Stimulated activated effector memory CD8-positive, alpha-beta T cell treated with anti-CD3 and anti-CD28 coated beads, Interleukin-12 subunit alpha, Interleukin-12 subunit beta, amount 100 ng/mL, for 72 hours (primary cell): ENCODE measurements at regions not wholly inside any gene's neighbourhood (a gene's known extent, or its start where the extent isn't known, plus 50 kb on each side); places are given as distances from the start of the nearest gene placed in this dataset.

ENCODE experiments used
- ATAC-seq: fragments of 150-1000 bp; cut with Tn5 transposase; 2 replicates; pipeline ENCODE4 v1.10.0; 2021
- DNase-seq, 2 donors: peaks; one replicate each; pipeline ENCODE4 v3.0.0; 2021 to 2022; ENCODE audit warnings: low spot score in 2 of 2
- H3K27ac Mint-ChIP-seq: one replicate; pipeline ENCODE4 v1.8.0; 2022; ENCODE audit warnings: mild to moderate bottlenecking, mixed read lengths
- H3K36me3 Mint-ChIP-seq: one replicate; pipeline ENCODE4 v1.8.0; 2022; ENCODE audit warnings: mild to moderate bottlenecking, mixed read lengths
- H3K4me1 Mint-ChIP-seq: one replicate; pipeline ENCODE4 v1.8.0; 2022; ENCODE audit warnings: mixed read lengths
- H3K4me3 Mint-ChIP-seq: one replicate; pipeline ENCODE4 v1.8.0; 2022; ENCODE audit warnings: mild to moderate bottlenecking, mixed read lengths
- H3K9me3 Mint-ChIP-seq: one replicate; pipeline ENCODE4 v1.8.0; 2022; ENCODE audit warnings: mixed read lengths

- H3K4me3 Mint-ChIP-seq: no peak overlapping the region
- DNase-seq (no peak), ATAC-seq (no peak)
- H3K36me3 Mint-ChIP-seq: no peaks in the 10 kb centered on the region
- H3K4me1 Mint-ChIP-seq: peaks cover 9% of the 10 kb centered on the region
- H3K9me3 Mint-ChIP-seq: no peaks in the 10 kb centered on the region
- H3K27ac Mint-ChIP-seq: no peak overlapping the region
Measured at GRCh38 chr3:30510596-30510995, 95.8 kb upstream of the TGFBR2 start.

DNA sequence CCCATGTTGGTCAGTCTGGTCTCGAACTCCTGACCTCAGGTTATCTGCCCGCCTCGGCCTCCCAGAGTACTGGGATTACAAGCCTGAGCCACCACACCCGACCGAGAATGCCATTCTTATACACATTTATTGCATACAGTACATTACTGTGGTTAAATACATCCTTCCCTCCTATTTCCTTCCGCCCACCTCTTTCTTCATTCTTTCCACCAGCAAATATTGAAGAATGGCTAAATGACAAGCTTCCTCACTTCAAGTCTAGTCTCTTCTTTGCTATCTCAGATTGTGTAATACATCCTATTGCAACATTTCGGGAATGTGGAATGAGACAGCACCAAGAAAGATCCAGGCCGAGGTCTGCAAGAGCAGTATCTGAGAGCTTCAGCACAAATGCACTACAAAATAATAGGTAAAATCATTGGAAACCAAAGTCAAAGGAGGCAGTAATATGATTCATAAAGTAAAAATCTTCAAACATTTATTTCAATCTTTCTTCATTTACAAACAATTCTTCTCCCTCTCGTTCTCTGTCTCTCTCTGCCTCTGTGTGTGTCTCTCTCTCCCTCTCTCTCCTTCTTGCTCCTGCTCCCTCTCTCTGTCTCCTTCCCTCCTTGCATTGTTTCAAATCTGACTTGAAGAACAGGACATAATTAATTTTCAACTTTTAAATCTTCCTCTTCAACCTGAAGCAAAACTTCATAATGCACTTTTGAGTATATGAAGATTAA is 94.7 kb upstream of the TGFBR2 start:
- H3K4me1 Mint-ChIP-seq: peaks cover 9% of the 10 kb centered on the region
- no peaks in the 10 kb centered on the region for H3K36me3 Mint-ChIP-seq
- ATAC-seq (no peak), DNase-seq (no peak)
- no peak overlapping the region for H3K4me3 Mint-ChIP-seq
- H3K9me3 Mint-ChIP-seq: no peaks in the 10 kb centered on the region
- no peak overlapping the region for H3K27ac Mint-ChIP-seq

DNA sequence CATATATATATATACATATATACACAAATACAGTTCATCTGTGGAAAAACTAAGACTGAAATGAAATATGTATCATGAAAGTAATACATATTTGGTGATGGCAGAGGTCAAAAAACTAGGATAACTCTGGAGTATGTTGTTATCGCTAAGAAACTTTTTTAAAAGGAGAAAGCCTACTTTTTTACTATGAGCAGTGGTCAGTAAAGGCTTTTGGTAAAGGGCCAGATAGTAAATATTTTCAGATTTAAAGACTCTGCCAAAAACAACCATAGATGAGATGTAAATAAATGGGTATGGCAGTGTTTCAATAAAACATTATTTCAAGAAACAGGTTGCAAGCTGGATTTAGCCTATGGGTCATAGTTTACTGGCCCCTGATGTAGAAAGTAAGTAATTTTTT is 93.8 kb upstream of the TGFBR2 start:
- Mint-ChIP-seq H3K27ac (no peak overlapping the region), H3K4me3 (no peak overlapping the region), H3K4me1 (peaks cover 9% of the 10 kb centered on the region), H3K36me3 (no peaks in the 10 kb centered on the region), H3K9me3 (no peaks in the 10 kb centered on the region)
- ATAC-seq (no peak), DNase-seq (no peak)

DNA sequence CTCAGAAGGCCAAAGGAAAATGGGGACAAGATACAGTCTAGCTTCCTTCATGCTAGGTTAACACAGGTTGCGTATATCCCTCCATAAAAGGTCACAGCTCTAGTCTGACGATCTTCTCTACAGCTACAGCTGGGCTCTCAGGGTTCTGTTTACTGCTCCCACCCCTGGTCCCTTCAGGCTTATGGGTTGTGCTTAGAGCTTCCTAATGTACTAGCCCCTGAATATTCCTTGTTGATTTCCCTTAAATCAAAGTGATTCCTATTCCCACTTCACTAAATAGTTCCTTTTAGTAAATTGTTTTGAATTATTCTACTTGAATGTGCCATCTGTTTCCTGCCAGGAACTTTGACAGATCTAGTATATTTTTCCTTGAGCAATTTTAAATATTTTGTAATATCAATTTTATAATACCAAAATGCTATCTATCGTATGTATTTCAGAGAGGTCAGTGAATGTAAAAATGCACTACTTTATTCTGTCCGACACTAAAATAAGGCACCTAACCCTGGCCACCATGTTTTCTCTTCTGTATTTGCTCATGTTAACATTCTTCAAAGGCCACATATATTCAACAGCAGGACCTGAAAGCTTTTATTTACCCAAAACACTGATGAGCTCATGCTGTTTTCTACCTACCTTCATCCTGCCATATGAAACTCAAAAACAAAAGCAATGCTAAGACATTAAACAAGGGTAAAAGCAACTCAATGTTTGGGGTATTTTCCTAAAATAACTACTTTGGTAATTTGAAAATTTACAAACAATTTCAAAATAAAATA is 92.8 kb upstream of the TGFBR2 start:
- Mint-ChIP-seq H3K4me1 (peaks cover 9% of the 10 kb centered on the region), H3K36me3 (no peaks in the 10 kb centered on the region), H3K9me3 (no peaks in the 10 kb centered on the region), H3K27ac (no peak overlapping the region), H3K4me3 (no peak overlapping the region)
- DNase-seq: no peak
- ATAC-seq: no peak

DNA sequence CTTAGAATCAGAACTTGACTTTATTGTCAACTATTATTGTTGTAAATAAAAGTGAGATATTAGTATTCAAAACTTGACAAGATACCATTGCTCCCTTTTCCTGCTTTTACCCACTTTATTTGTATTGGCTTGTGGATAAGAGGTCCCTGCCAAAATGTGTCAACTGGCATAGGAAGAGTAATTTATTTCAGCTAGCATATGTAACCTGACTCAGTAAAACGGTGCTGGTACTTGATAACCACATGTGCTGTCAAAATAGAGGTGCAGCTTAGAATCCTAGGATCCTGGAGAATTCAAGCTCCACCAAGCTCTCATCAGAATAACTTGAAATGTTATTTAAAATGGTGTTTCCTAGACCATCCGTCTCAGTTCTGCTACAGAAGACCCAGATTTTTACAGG is 90.2 kb upstream of the TGFBR2 start:
- Mint-ChIP-seq H3K4me1 (peaks cover 9% of the 10 kb centered on the region), H3K27ac (no peak overlapping the region), H3K36me3 (no peaks in the 10 kb centered on the region), H3K9me3 (no peaks in the 10 kb centered on the region), H3K4me3 (no peak overlapping the region)
- ATAC-seq: no peak
- no peak for DNase-seq

- Mint-ChIP-seq H3K36me3 (no peaks in the 10 kb centered on the region), H3K4me1 (no peaks in the 10 kb centered on the region), H3K27ac (no peak overlapping the region), H3K4me3 (no peak overlapping the region), H3K9me3 (no peaks in the 10 kb centered on the region)
- DNase-seq (no peak), ATAC-seq (no peak)
Measured at GRCh38 chr3:30518181-30518864, 88.1 kb upstream of the TGFBR2 start.

GRCh38 chr3:30518872-30519271 is 87.5 kb upstream of the TGFBR2 start:
- no peak for DNase-seq
- H3K9me3 Mint-ChIP-seq: no peaks in the 10 kb centered on the region
- ATAC-seq: no peak
- no peaks in the 10 kb centered on the region for H3K4me1 Mint-ChIP-seq
- H3K4me3 Mint-ChIP-seq: no peak overlapping the region
- H3K36me3 Mint-ChIP-seq: no peaks in the 10 kb centered on the region
- no peak overlapping the region for H3K27ac Mint-ChIP-seq

DNA sequence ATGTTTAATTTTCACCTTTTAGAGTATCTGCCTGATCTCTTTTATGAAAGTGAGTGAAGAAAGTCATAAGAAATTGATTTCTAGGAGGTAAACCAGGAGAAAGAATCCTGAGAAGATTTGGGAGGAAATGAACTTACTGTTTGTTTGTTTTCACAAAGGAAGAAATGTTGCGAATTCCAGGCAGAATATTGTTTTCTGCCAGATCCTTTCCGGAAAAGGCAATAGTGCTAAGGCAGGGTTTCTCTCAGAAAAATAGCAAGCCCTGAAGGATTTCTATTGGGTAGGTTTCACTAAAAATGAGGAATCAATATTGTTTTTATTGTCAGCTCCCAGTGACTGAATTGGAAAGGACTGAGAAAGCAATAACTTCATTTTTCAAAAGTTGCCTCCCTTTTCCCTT is 85.7 kb upstream of the TGFBR2 start:
- H3K27ac Mint-ChIP-seq: no peak overlapping the region
- no peak for DNase-seq
- no peaks in the 10 kb centered on the region for H3K4me1 Mint-ChIP-seq
- ATAC-seq: no peak
- no peaks in the 10 kb centered on the region for H3K36me3 Mint-ChIP-seq
- H3K9me3 Mint-ChIP-seq: no peaks in the 10 kb centered on the region
- H3K4me3 Mint-ChIP-seq: no peak overlapping the region

DNA sequence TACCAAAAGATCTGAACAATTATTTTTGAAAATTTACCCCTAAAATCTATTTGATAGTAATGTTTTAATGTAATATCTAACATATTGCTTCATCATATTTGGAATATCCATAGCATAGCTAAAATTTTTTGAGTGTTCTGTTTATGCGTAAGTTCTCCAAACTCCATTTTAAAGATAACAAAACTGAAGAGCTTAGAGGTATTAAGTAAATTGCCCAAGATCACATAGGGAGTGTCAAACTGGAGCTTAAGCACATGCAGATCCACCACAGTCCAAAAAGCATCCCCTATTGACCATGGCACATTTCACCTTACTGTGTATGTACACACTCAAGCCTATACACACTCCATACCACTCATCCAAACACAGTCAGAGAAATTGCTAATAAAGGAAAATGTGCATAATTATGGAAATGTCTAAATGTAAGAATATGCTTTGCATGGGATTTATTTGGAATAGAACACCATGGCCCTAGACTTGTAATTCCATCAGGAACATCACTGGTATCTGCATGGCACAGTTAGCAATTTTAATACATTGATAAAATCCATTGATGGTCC is 85.2 kb upstream of the TGFBR2 start:
- Mint-ChIP-seq H3K36me3 (no peaks in the 10 kb centered on the region), H3K4me3 (no peak overlapping the region), H3K27ac (no peak overlapping the region), H3K9me3 (no peaks in the 10 kb centered on the region), H3K4me1 (no peaks in the 10 kb centered on the region)
- ATAC-seq (no peak), DNase-seq (no peak)

- Mint-ChIP-seq H3K9me3 (no peaks in the 10 kb centered on the region), H3K4me3 (no peak overlapping the region), H3K4me1 (no peaks in the 10 kb centered on the region), H3K27ac (no peak overlapping the region), H3K36me3 (no peaks in the 10 kb centered on the region)
- DNase-seq: no peak
- ATAC-seq: no peak
Measured at GRCh38 chr3:30522476-30522875, 83.9 kb upstream of the TGFBR2 start.

GRCh38 chr3:30523366-30523765 is 83.0 kb upstream of the TGFBR2 start:
- Mint-ChIP-seq H3K4me3 (no peak overlapping the region), H3K9me3 (no peaks in the 10 kb centered on the region), H3K4me1 (no peaks in the 10 kb centered on the region), H3K27ac (no peak overlapping the region), H3K36me3 (no peaks in the 10 kb centered on the region)
- ATAC-seq (no peak), DNase-seq (no peak)

DNA sequence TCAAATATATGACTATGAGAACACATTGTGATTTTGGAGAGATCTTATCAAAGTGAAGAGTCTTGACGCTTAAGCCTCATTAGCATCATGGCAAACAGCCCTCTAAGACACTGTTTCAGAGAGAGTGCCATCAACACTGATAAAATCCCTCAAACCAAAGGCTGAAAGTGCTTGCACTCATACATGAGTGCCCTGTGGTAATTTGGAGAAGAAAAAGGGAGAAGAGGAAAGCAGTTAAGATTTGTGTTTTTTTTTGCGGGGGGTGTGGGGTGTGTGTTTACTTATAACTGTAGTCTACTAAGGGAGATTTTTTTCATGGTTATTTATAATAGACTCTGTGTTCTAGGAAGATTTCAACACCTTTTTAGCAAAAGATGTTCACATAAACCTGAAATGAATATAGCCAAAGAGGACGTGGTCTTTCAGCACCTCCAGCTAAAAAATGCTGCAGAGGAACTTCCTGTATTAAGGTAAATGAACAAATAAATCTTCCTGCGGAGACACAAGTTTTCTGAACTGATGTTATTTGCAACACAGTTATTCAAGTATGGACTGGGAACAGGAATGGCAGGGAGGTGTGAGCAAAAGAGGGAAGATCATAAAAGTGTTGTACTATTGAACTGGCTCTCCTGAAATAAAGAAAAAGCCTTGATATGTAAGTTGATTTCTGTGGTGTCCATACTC is 81.9 kb upstream of the TGFBR2 start:
- Mint-ChIP-seq H3K4me3 (no peak overlapping the region), H3K9me3 (no peaks in the 10 kb centered on the region)

DNA sequence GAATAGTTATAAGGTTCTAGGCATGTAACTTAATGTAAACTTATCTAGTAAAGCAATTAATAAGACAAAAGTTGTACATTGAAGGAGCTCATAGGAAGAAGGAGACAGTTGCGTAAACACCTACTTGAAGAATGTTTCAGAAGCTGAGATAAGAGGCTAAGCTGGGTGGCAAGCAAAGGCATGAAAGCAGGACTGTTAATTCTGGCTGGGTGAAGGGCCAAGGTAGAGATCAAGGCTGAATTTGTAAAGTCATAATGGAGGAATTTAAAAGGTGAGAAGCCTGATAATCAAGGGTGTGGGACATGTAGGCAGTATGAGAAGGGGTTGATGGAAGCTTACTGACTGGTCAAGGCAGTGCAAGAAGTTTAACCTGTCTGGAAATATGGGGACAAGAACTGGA is 80.4 kb upstream of the TGFBR2 start:
- no peaks in the 10 kb centered on the region for H3K9me3 Mint-ChIP-seq
- H3K4me3 Mint-ChIP-seq: no peak overlapping the region
- H3K4me1 Mint-ChIP-seq: no peaks in the 10 kb centered on the region
- DNase-seq: no peak
- no peak for ATAC-seq
- no peak overlapping the region for H3K27ac Mint-ChIP-seq
- H3K36me3 Mint-ChIP-seq: no peaks in the 10 kb centered on the region

More for the DNA sequence above, 81.9 kb upstream of the TGFBR2 start:
- no peak overlapping the region for H3K27ac Mint-ChIP-seq
- ATAC-seq (no peak), DNase-seq (no peak)
- H3K4me1 Mint-ChIP-seq: no peaks in the 10 kb centered on the region
- no peaks in the 10 kb centered on the region for H3K36me3 Mint-ChIP-seq

DNA sequence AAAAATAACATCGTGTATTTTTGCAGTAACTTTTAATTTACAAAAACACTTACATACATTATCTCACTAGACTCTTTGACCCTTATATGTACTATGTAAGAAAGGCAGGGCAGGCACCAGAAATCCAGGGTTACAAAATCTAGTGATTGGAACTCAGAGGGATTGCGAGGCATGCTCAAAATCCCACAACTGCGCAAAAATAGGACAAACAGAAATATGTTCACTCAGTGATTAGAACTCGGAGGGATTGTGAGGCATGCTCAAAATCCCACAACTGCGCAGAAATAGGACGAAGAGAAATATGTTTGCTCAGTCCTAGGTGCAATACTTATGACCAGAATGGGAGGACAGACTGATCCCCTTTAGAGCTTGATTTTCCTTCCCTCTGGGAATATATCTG is 79.2 kb upstream of the TGFBR2 start:
- Mint-ChIP-seq H3K36me3 (no peaks in the 10 kb centered on the region), H3K9me3 (no peaks in the 10 kb centered on the region), H3K4me1 (no peaks in the 10 kb centered on the region), H3K27ac (no peak overlapping the region), H3K4me3 (no peak overlapping the region)
- DNase-seq: no peak
- ATAC-seq: no peak

DNA sequence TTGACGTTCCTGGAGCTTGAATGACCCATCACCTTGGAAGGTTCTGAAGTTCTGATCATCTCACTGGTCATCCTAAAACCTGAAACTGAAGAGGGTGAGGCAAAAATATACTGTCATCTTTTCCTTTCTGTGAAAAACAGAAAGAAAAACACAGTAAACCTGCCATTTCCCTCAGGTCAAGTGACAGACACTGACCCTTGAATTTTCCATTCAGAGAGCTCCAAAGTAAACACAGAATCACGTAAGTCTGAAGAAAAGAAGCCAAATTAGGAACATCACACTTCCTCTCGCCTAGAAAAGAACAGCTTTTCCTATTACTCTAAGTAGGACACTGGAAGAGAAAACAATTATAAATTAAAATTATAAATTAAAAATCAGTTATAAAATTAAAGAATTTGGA is 78.7 kb upstream of the TGFBR2 start:
- Mint-ChIP-seq H3K27ac (no peak overlapping the region), H3K9me3 (no peaks in the 10 kb centered on the region), H3K36me3 (no peaks in the 10 kb centered on the region), H3K4me3 (no peak overlapping the region), H3K4me1 (no peaks in the 10 kb centered on the region)
- ATAC-seq (no peak), DNase-seq (no peak)
